Dendritic cell treated with granulocyte-macrophage colony-stimulating factor and Interleukin-4, amounts not matched to agents 40 ng/mL and 50 ng/mL, for 4 days (primary cell): ENCODE measurements at regions not wholly inside any gene's neighbourhood (a gene's known extent, or its start where the extent isn't known, plus 50 kb on each side); places are given as distances from the start of the nearest gene placed in this dataset.

Source experiments
- H3K27ac Mint-ChIP-seq: one replicate; pipeline ENCODE4 v1.8.0; 2022; ENCODE audit warnings: mild to moderate bottlenecking, mixed read lengths
- H3K27me3 Mint-ChIP-seq: one replicate; pipeline ENCODE4 v1.8.0; 2022; ENCODE audit warnings: mild to moderate bottlenecking, mixed read lengths
- H3K36me3 Mint-ChIP-seq: one replicate; pipeline ENCODE4 v1.8.0; 2022; ENCODE audit warnings: low read depth, mixed read lengths
- H3K4me1 Mint-ChIP-seq: one replicate; pipeline ENCODE4 v1.8.0; 2022; ENCODE audit warnings: low read depth, mixed read lengths
- H3K4me3 Mint-ChIP-seq: one replicate; pipeline ENCODE4 v1.8.0; 2022; ENCODE audit warnings: mild to moderate bottlenecking, moderate library complexity, mixed read lengths
- H3K9me3 Mint-ChIP-seq: one replicate; pipeline ENCODE4 v1.8.0; 2022; ENCODE audit warnings: mixed read lengths
- intact Hi-C: fragments of 100-400 bp; cut with micrococcal nuclease; formaldehyde crosslinking; loops from one replicate; pipeline ENCODE4 v1.15.0; 2022

DNA sequence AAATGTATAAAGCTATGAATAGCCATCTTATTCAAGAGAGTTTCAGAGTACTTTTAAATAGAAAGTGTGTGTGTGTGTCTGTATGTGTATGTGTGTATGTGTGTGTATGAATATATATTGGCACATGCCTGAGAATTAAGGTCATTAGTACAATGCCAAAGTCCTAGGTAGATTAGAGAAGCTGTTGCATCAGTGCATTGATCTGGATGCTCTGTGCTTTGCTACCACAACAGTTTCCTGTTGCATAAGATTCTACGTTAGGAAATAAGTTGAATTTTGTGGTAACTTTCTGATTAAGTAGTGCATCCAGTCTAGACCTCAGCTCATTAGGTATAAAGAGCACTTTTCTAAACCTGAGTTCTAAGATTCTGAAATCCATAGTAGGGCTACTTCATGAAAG lies 1102.8 kb upstream of the KLHL29 start:
- Mint-ChIP-seq H3K27me3 (no peaks in the 10 kb centered on the region), H3K4me1 (peaks cover 8% of the 10 kb centered on the region), H3K4me3 (no peak overlapping the region), H3K27ac (no peak overlapping the region), H3K36me3 (no peaks in the 10 kb centered on the region), H3K9me3 (no peaks in the 10 kb centered on the region)
- intact Hi-C loops = no loop called here

DNA sequence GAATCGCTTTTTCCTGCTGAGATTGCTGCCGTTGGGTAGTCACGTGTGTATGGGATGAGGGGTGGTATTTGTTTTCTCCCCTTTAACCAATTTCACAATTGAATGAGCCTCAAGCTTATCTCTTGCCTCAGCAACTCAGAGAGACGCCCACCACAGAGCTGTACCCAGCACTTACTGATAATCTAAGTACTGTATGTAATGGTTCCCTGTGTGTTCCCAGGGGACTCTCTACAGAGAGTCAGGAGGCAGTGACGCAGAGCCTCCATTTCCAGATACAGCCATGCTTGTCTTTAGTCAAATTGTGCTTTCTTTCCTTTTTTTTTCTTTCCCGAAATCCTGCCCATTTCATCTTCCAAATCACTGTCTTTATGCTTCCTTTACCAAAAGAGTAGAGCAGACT lies 1102.1 kb upstream of the KLHL29 start:
- Mint-ChIP-seq H3K9me3 (no peaks in the 10 kb centered on the region), H3K27ac (no peak overlapping the region), H3K4me3 (no peak overlapping the region), H3K4me1 (peaks cover 8% of the 10 kb centered on the region), H3K27me3 (no peaks in the 10 kb centered on the region), H3K36me3 (no peaks in the 10 kb centered on the region)
- intact Hi-C loops = no loop called here

DNA sequence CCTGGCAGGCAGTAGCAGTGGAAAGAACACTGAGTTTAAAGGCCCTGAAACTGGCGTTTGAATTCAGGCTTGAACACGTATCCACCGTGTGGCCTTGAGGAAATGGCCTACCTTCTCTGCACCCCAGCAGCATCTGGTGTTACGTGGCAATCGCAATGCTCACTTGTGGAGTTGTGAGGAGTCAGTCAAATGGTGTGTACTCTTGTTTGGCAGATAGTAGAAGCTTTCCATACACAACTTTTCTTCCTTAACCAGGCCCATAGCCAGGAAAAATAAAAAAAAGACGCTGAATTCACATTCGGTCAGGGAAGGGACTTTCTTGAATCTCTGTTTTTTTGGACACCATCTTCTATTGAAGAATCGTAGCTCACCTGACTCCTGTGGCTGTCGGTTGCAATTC lies 1101.5 kb upstream of the KLHL29 start:
- Mint-ChIP-seq H3K27ac (no peak overlapping the region), H3K4me3 (no peak overlapping the region)

DNA sequence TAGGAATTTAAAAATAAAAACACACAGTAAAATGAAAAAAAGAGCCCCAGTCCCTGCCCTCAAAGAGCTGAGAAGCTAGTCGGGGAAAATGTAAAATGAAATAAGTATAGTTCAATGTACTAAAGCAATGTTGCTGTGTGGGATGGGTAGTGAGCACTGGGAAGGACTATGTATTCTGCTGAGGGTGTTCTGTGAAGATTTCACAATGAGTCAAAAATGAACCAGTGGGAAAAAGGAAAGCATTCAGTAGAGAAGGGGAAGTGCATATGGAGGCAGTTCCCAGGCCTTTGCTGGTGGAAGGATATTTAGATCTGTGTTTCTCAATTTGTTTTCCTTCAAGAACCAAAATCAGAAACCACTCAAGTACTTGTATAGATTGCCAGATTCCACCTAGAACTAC lies 1094.7 kb upstream of the KLHL29 start:
- H3K27ac Mint-ChIP-seq = no peak overlapping the region
- peaks cover 7% of the 10 kb centered on the region for H3K4me1 Mint-ChIP-seq
- H3K36me3 Mint-ChIP-seq = no peaks in the 10 kb centered on the region
- no peaks in the 10 kb centered on the region for H3K9me3 Mint-ChIP-seq
- intact Hi-C loops = no loop called here
- peaks cover 2% of the 10 kb centered on the region for H3K27me3 Mint-ChIP-seq
- no peak overlapping the region for H3K4me3 Mint-ChIP-seq

More for the DNA sequence above, 1101.5 kb upstream of the KLHL29 start:
- Mint-ChIP-seq H3K9me3 (no peaks in the 10 kb centered on the region), H3K36me3 (no peaks in the 10 kb centered on the region), H3K4me1 (peaks cover 8% of the 10 kb centered on the region), H3K27me3 (no peaks in the 10 kb centered on the region)
- intact Hi-C loops = no loop called here

DNA sequence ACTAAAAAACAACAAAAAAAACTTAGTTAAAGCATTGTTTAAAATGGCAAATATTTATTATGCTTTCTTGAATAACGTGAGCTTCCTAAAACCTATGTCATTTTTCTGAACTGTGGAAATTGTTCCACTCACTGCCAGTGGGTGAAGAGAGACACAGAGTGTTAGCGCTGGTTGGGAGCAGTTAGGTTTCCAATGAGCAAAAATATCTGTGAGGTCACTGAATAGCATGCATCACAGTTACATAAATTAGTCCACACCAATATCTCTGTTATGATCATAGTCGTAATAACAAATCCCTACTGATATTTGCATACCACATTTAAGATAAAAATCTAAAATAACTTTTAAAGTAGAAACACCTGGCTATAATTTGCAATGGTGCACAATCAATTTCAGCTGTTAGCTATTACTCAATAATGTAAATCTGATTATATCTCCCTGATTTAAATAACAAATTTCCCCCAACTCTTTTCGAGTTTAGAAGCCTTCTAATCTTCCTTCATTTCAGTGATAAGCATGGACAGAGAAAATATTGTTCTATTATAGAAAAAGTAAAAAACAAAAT lies 1094.0 kb upstream of the KLHL29 start:
- Mint-ChIP-seq H3K4me1 (peaks cover 7% of the 10 kb centered on the region), H3K27me3 (peaks cover 2% of the 10 kb centered on the region), H3K4me3 (no peak overlapping the region), H3K9me3 (no peaks in the 10 kb centered on the region), H3K36me3 (no peaks in the 10 kb centered on the region), H3K27ac (no peak overlapping the region)
- intact Hi-C loops = no loop called here

DNA sequence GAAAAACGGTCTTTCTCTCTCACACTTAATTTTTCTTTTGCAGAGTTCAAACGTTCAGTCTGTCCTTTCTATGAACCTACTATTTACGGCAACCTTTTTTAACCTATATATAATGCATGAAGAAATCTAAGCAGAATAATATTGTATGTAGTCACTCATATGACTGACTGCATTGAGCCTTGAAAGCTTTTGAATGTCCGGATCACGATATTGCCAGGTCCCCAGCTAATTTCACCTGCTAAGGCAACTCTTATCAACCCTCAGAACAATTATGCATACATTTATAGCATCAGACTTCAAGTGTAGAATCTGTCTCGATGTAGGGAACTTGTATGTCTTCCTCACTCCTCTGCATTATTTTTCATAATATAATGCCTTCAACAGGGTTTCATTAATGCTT lies 1083.8 kb upstream of the KLHL29 start:
- intact Hi-C loops = no loop called here
- H3K27me3 Mint-ChIP-seq = peaks cover 3% of the 10 kb centered on the region
- H3K36me3 Mint-ChIP-seq = no peaks in the 10 kb centered on the region
- H3K4me3 Mint-ChIP-seq = no peak overlapping the region
- no peaks in the 10 kb centered on the region for H3K4me1 Mint-ChIP-seq
- H3K27ac Mint-ChIP-seq = no peak overlapping the region
- H3K9me3 Mint-ChIP-seq = peaks cover 13% of the 10 kb centered on the region

DNA sequence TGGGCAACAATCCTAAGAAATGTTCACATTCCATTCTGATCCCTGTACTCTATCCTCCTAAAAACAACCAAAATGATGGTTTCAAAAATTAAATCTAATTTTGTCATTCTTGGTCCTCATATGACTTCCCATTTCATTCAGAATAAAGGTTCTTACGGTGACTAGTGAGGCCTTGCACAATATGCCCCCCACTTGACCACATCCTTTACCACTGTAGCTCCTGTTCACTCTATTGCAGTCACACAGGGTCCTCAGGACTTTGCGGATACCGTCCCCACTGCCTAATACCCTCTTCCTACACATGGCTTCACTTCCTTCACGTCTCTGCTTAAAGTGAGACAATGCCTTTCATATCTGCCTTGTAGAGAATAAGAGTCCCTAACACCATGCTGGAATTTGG lies 1058.7 kb upstream of the KLHL29 start:
- Mint-ChIP-seq H3K9me3 (no peaks in the 10 kb centered on the region), H3K27ac (no peak overlapping the region), H3K4me1 (no peaks in the 10 kb centered on the region), H3K27me3 (no peaks in the 10 kb centered on the region), H3K4me3 (no peak overlapping the region), H3K36me3 (no peaks in the 10 kb centered on the region)
- intact Hi-C loops = no loop called here

DNA sequence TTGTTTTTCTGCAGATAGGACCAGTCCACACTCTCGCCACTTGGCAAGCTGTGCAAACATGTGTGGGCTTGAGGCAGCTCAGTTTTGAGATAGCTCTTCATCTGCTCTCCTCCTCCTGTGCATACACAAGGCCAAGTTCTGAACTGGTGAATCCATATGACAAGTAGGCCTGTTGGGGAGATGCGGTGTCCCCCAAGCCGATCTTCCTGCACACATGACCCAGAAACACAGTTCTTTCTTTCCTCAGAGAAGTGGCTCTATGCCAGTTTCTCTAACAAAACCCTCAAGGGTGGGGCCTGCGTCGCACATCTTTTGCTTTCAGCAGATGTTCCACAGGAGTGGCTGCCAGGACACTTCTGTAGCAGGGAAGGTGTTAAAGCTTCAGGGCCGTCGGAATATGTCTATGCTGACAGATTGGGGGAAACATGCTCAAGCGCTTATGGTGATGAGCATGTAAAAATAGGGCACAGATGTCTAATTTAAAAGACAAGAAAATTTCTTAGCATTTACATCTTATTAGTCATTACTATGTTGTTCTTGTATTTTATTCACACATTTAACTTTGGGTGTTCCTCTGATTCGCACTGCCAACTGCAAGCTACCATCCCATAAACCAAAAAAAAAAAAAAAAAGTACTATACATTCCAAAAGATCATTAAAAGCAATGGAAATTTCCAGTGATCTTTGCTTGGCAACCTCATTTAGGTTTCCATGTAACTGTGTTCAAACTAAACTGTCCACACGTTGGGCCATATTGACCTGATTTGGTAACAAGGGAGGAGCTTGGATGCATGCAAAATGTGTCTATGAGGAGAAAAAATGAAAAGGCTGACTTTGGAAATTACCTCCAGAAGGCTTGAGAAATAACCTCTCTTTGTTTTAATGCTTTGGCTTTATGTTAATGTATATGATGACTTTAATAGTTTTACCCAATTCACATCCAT lies 1055.5 kb upstream of the KLHL29 start:
- Mint-ChIP-seq H3K4me3 (no peak overlapping the region), H3K9me3 (no peaks in the 10 kb centered on the region), H3K4me1 (no peaks in the 10 kb centered on the region), H3K27ac (no peak overlapping the region), H3K36me3 (no peaks in the 10 kb centered on the region), H3K27me3 (no peaks in the 10 kb centered on the region)
- intact Hi-C loops = no loop called here

DNA sequence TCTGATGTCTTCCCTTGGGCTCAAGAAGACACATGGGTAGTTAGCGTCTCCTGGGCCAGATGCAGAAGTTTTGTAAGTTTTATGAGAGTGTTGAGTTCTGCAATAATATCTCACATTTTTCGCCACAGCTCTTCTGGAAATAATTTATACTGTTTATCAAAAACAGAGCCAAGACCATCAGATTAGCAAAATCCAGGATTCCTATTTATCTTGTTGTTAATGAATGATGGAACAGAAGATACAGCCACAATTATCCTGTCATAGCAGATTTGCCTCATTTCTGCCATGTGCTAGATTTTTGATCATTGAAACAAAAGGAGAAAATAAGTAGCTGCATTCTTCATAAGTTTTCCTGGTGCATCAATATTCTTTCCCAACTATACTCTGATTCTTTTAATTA lies 1048.6 kb upstream of the KLHL29 start:
- Mint-ChIP-seq H3K27ac (no peak overlapping the region), H3K36me3 (no peaks in the 10 kb centered on the region), H3K4me3 (no peak overlapping the region), H3K9me3 (no peaks in the 10 kb centered on the region), H3K27me3 (no peaks in the 10 kb centered on the region), H3K4me1 (no peaks in the 10 kb centered on the region)
- intact Hi-C loops = no loop called here

DNA sequence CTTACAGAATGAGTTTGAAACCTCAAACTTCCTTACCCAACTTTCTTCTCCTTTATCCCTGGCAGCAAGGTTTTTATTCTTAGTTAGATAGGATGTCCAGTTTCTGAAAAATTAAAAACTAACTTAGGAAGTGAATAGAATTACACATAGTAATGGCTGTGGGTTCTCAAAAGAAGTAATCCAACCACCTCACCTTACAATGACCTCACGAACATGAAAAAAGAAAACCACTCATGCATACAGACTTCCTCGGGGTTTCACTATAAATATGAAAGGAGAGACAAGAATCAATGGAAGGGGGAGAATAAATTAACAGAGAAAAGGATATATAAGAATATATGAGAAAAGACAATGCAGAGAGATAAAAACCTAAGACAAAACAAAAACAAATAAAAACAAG lies 1044.3 kb upstream of the KLHL29 start:
- Mint-ChIP-seq H3K4me1 (no peaks in the 10 kb centered on the region), H3K36me3 (no peaks in the 10 kb centered on the region), H3K9me3 (no peaks in the 10 kb centered on the region), H3K4me3 (no peak overlapping the region), H3K27ac (no peak overlapping the region), H3K27me3 (no peaks in the 10 kb centered on the region)
- intact Hi-C loops = no loop called here

DNA sequence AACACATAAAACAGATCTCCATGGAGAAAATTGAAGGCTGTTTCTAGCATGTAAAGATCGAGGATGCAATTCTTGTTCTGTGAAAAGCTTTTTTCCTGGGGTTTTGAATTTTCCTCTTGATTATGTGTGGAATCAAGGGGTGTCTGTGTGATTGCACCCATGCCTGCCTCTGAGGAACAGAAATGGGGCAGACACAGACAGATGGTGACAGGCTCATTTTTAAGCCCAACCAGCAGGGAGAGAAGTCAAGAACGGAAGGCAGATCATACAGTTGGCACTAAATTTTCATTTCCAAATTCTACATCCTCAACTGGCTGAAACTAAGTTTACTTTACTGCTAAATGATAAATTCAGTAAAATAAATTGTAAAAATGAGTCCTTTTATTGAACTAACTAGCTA lies 1037.7 kb upstream of the KLHL29 start:
- H3K4me3 Mint-ChIP-seq = no peak overlapping the region

DNA sequence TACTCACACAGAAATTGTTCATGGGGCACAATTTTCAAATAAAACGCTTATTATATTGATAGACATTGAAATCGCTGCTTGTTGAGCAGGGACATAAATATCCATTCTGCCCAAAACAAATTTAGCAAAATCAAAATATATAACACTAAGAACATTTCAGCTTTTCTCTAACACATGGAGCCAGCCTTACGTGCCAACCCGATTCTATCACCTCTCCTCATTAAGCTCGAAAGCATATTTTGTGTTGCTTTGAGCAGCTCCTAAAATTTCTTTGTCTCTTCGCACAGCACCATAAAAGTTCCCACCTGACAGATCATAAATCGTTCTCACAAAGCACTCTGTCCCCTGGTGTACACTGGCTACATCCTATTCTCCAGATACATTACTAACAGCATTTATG lies 1034.4 kb upstream of the KLHL29 start:
- H3K4me1 Mint-ChIP-seq = no peaks in the 10 kb centered on the region
- H3K9me3 Mint-ChIP-seq = no peaks in the 10 kb centered on the region
- H3K27me3 Mint-ChIP-seq = no peaks in the 10 kb centered on the region
- no peaks in the 10 kb centered on the region for H3K36me3 Mint-ChIP-seq
- no peak overlapping the region for H3K27ac Mint-ChIP-seq
- H3K4me3 Mint-ChIP-seq = no peak overlapping the region
- intact Hi-C loops = no loop called here

More for the DNA sequence above, 1037.7 kb upstream of the KLHL29 start:
- intact Hi-C loops = no loop called here
- H3K9me3 Mint-ChIP-seq = no peaks in the 10 kb centered on the region
- no peaks in the 10 kb centered on the region for H3K36me3 Mint-ChIP-seq
- H3K4me1 Mint-ChIP-seq = no peaks in the 10 kb centered on the region
- H3K27me3 Mint-ChIP-seq = no peaks in the 10 kb centered on the region
- H3K27ac Mint-ChIP-seq = no peak overlapping the region

DNA sequence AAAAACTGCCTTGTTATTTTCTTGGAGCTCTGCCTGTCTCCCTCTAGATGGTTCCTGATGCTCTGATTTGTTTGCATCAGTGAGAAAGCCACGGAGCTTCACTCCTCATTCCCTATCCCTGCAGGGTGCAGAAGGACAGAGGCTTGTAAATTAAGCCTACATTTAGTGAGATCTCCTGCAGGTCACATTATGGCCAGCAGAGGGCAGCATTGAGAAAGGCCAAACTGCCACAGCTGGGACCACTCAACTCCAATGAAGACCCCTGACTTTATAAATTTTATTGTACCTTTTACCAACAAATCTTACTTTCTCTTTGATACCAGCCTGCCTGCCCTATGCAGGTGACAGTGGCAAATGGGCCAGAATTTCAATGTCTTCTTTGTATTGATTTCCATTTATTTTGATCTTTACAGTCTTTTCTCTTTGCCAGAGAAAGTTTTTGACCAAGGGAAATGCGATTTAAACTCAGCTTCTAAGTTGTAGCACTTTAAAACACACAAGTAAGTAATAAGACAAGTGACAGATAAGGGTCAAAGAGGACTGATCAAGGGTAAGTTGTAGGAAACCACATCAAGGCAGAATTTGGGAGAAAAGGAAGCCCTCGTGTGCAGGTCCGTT lies 1029.1 kb upstream of the KLHL29 start:
- no peaks in the 10 kb centered on the region for H3K4me1 Mint-ChIP-seq
- intact Hi-C loops = no loop called here
- H3K27ac Mint-ChIP-seq = no peak overlapping the region
- H3K36me3 Mint-ChIP-seq = no peaks in the 10 kb centered on the region
- H3K9me3 Mint-ChIP-seq = no peaks in the 10 kb centered on the region
- H3K4me3 Mint-ChIP-seq = no peak overlapping the region
- no peaks in the 10 kb centered on the region for H3K27me3 Mint-ChIP-seq

DNA sequence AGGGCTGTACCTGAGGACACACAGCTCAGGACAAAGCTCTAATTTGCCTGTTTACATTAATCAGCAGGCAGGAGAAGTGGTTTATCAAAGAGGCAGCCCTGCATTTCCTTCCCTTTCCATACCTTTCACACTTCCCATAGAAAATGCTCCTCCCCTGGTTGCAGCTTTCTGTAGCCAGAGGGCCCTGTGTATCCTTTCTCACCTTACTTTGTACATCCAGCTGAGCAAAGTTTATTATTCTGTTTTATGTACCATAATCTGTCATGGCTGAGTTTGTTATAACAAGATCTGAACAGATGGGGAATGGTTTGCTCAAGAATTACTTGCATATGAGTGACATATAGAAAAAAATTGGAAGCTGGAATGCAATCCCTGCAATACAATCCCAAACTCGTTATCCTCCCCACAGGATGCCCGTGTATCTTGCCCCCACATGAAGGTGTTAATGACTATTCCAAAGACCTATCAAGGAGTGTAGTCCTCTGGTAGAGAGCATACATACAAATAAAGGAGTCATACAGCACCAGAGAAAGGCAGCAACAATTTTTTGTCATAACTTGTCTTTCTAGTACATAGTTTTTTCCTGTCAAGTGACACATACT lies 1025.8 kb upstream of the KLHL29 start:
- Mint-ChIP-seq H3K9me3 (no peaks in the 10 kb centered on the region), H3K27ac (no peak overlapping the region), H3K4me1 (no peaks in the 10 kb centered on the region), H3K36me3 (no peaks in the 10 kb centered on the region), H3K27me3 (no peaks in the 10 kb centered on the region), H3K4me3 (no peak overlapping the region)
- intact Hi-C loops = no loop called here
